Astrocyte (in vitro differentiated cells and primary cell): ENCODE measurements at regions not wholly inside any gene's neighbourhood (a gene's known extent, or its start where the extent isn't known, plus 50 kb on each side); places are given as distances from the start of the nearest gene placed in this dataset.

Experiments
- CTCF ChIP-seq: IDR thresholded peaks from 2 replicates; pipeline ENCODE4 v1.5.1; 2011; ENCODE audit warnings: low read depth, mild to moderate bottlenecking, inconsistent platforms, low read length, moderate library complexity; ENCODE audit not compliant: insufficient read depth
- EZH2 ChIP-seq: IDR thresholded peaks from 2 replicates; pipeline ENCODE4 v1.6.1; 2012; ENCODE audit warnings: mild to moderate bottlenecking, low read length, inconsistent platforms; ENCODE audit not compliant: insufficient read depth

- TF ChIP-seq EZH2 (no peak), CTCF (no peak)
Observed at GRCh38 chr12:88839486-88839885, 259.2 kb upstream of the KITLG start.
